GM12875 (cell line): ENCODE measurements at regions not wholly inside any gene's neighbourhood (a gene's known extent, or its start where the extent isn't known, plus 50 kb on each side); places are given as distances from the start of the nearest gene placed in this dataset.
"Not testable (repeated sequence)": the region's sequence is repeated elsewhere in the genome, so short reads cannot be mapped to it uniquely, and the experiment has no call there.

Experiments
- H3K4me3 ChIP-seq: one replicate; pipeline ENCODE4 v1.5.1; 2011; ENCODE audit warnings: low read depth, low read length, control low read depth
- CTCF ChIP-seq: IDR thresholded peaks from 2 replicates; pipeline ENCODE4 v1.5.1; 2011; ENCODE audit warnings: low read depth, mild to moderate bottlenecking, control low read depth, inconsistent platforms, low read length, moderate library complexity, borderline replicate concordance; ENCODE audit not compliant: insufficient read depth

- H3K4me3 ChIP-seq: no peak overlapping the region
- no peak for TF ChIP-seq CTCF
These were observed 244.6 kb upstream of the POGK start for GRCh38 chr1:166594646-166595045.

GRCh38 chr1:166597516-166597915, 241.8 kb upstream of the POGK start:
- no peak overlapping the region for H3K4me3 ChIP-seq
- TF ChIP-seq CTCF: no peak

- TF ChIP-seq CTCF: no peak
- H3K4me3 ChIP-seq: no peak overlapping the region
These were observed 238.7 kb upstream of the POGK start for GRCh38 chr1:166600574-166600973.

GRCh38 chr1:166601650-166602278, 237.5 kb upstream of the POGK start:
- H3K4me3 ChIP-seq: no peak overlapping the region
- TF ChIP-seq CTCF: no peak

- H3K4me3 ChIP-seq: not testable (repeated sequence)
These were observed 236.5 kb upstream of the POGK start for GRCh38 chr1:166602801-166603200.

GRCh38 chr1:166603296-166603695, 236.0 kb upstream of the POGK start:
- H3K4me3 ChIP-seq: no peak overlapping the region
- no peak for TF ChIP-seq CTCF

- TF ChIP-seq CTCF: no peak
These were observed 234.1 kb upstream of the POGK start for GRCh38 chr1:166605137-166605536.

GRCh38 chr1:166612886-166613285, 226.4 kb upstream of the POGK start:
- H3K4me3 ChIP-seq: no peak overlapping the region
- TF ChIP-seq CTCF: no peak

More at GRCh38 chr1:166605137-166605536, 234.1 kb upstream of the POGK start:
- H3K4me3 ChIP-seq: no peak overlapping the region
